ENCODE measurements at regions not wholly inside any gene's neighbourhood (a gene's known extent, or its start where the extent isn't known, plus 50 kb on each side); places are given as distances from the start of the nearest gene placed in this dataset.

DNA sequence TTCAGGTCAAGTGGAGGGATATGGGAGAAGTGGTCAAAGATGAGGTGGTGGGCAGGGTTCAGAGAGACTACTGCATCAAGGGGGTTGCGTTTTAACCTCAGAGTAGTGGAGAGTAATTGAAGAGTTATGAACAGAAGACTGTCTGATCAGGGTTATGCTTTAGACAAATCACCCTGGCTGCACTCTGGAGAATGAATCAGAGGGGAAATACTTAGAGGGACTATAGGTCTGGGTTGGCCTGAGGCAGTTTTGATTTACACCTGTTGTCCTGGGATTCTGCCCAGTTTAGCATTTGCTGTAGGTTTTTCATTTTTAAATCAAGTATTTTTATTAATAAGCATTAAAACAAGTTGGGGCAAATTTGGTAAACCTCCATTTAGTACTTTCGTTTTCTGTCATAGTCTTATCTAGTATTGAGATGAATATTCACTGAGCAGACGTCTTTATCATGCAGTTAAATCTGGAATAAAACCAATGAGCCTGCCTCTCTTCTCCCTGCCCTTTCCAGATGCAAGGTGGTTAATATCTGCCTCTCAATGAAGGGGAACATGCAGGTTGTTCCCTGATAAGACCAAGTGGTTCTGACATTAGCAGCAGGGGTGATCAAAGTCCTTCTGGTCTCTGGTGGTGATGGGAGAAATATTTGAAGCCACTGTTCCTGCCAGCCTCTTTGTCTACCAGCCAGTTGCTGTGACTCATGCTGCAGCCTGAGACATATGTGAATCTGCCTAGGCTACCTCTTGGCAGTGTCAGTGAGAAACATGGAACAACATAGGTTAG is 116.0 kb upstream of the RPS6KA3 start:
- H3K79me2 ChIP-seq (ENCODE audit: insufficient read depth, low read length), result no peaks in the 10 kb centered on the region
- H3K9me2 ChIP-seq (ENCODE audit: insufficient read depth), result no peaks in the 10 kb centered on the region
- DNase-seq (ENCODE audit: low read depth, low spot score), result no peak
- no peak overlapping the region for H3K27ac ChIP-seq (ENCODE audit: low read depth, low read length)
- ChIA-PET RAD21 (ENCODE audit: low non-redundant PET in 1 of 2, low total read pairs in 2 of 2, uncharacterized antibody in 2 of 2, unreplicated experiment in 2 of 2) (no interaction called here), CTCF (no interaction called here), POLR2A (no interaction called here)
- no peaks in the 10 kb centered on the region for H4K20me1 ChIP-seq (ENCODE audit: insufficient read depth)
- no peak overlapping the region for H3K9ac ChIP-seq (ENCODE audit: low read length)
- no peak for TF ChIP-seq EZH2 (IDR thresholded peaks at IDR 0.05)
- TF ChIP-seq, protein P1, sequence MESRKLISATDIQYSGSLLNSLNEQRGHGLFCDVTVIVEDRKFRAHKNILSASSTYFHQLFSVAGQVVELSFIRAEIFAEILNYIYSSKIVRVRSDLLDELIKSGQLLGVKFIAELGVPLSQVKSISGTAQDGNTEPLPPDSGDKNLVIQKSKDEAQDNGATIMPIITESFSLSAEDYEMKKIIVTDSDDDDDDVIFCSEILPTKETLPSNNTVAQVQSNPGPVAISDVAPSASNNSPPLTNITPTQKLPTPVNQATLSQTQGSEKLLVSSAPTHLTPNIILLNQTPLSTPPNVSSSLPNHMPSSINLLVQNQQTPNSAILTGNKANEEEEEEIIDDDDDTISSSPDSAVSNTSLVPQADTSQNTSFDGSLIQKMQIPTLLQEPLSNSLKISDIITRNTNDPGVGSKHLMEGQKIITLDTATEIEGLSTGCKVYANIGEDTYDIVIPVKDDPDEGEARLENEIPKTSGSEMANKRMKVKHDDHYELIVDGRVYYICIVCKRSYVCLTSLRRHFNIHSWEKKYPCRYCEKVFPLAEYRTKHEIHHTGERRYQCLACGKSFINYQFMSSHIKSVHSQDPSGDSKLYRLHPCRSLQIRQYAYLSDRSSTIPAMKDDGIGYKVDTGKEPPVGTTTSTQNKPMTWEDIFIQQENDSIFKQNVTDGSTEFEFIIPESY (IDR thresholded peaks at IDR 0.05; ENCODE audit: extremely low read depth, insufficient replicate concordance, low read length), result no peak
- no peak for TF ChIP-seq ELF1 (IDR thresholded peaks at IDR 0.05; ENCODE audit: borderline replicate concordance, low read depth)
- TF ChIP-seq, protein P2, sequence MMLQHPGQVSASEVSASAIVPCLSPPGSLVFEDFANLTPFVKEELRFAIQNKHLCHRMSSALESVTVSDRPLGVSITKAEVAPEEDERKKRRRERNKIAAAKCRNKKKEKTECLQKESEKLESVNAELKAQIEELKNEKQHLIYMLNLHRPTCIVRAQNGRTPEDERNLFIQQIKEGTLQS (IDR thresholded peaks at IDR 0.05), result no peak
- no peak for TF ChIP-seq CEBPB (IDR thresholded peaks at IDR 0.05; ENCODE audit: low read depth)
- TF ChIP-seq JUND (IDR thresholded peaks at IDR 0.05), result no peak
- TF ChIP-seq, protein P3, sequence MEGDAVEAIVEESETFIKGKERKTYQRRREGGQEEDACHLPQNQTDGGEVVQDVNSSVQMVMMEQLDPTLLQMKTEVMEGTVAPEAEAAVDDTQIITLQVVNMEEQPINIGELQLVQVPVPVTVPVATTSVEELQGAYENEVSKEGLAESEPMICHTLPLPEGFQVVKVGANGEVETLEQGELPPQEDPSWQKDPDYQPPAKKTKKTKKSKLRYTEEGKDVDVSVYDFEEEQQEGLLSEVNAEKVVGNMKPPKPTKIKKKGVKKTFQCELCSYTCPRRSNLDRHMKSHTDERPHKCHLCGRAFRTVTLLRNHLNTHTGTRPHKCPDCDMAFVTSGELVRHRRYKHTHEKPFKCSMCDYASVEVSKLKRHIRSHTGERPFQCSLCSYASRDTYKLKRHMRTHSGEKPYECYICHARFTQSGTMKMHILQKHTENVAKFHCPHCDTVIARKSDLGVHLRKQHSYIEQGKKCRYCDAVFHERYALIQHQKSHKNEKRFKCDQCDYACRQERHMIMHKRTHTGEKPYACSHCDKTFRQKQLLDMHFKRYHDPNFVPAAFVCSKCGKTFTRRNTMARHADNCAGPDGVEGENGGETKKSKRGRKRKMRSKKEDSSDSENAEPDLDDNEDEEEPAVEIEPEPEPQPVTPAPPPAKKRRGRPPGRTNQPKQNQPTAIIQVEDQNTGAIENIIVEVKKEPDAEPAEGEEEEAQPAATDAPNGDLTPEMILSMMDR (IDR thresholded peaks at IDR 0.05 in 2 of 3, conservative IDR thresholded peaks at IDR 0.05 in 1 of 3; ENCODE audit: borderline replicate concordance in 1 of 3, insufficient read depth in 1 of 3, low read depth in 2 of 3, low read length in 2 of 3), result no peak
- no peak for TF ChIP-seq CBX3 (IDR thresholded peaks at IDR 0.05; ENCODE audit: low read depth)
- no peak for TF ChIP-seq SIN3A (IDR thresholded peaks at IDR 0.05; ENCODE audit: low read depth)
- no peak for TF ChIP-seq EGR1 (IDR thresholded peaks at IDR 0.05; ENCODE audit: low read depth)
- TF ChIP-seq TCF7L2 (IDR thresholded peaks at IDR 0.05; ENCODE audit: borderline replicate concordance, extremely low read depth, insufficient read depth, insufficient read length), result no peak
- no peak for TF ChIP-seq RAD21 (IDR thresholded peaks at IDR 0.05; ENCODE audit: low read depth)
- no peak for TF ChIP-seq ZFX (IDR thresholded peaks at IDR 0.05)
- no peak for TF ChIP-seq ZNF274 (IDR thresholded peaks at IDR 0.05; ENCODE audit: low read depth, low read length)
- TF ChIP-seq EZH2phosphoT487 (IDR thresholded peaks at IDR 0.05; ENCODE audit: borderline replicate concordance), result no peak
- no peak for TF ChIP-seq FOSL1 (IDR thresholded peaks at IDR 0.05; ENCODE audit: low read depth)
- H3K9me3 ChIP-seq (ENCODE audit: control insufficient read depth in 1 of 2, insufficient read depth in 1 of 2, low read depth in 1 of 2, low read length in 2 of 2), result no peaks in the 10 kb centered on the region
- ATAC-seq, result no peak
- H3K4me3 ChIP-seq (replicated peaks in 1 of 2; ENCODE audit: low read depth in 1 of 2, low read length in 2 of 2), result no peak overlapping the region
- H3K36me3 ChIP-seq (ENCODE audit: control insufficient read depth in 1 of 2, insufficient read depth in 2 of 2, low read length in 2 of 2), result no peaks in the 10 kb centered on the region
- intact Hi-C loops (cut with micrococcal nuclease), result no loop called here
- H3K4me1 ChIP-seq (ENCODE audit: control insufficient read depth in 1 of 2, insufficient read depth in 2 of 2, low read length in 2 of 2), result no peaks in the 10 kb centered on the region
- no TSS peak for BruUV-seq (replicated peaks)
- H3K27me3 ChIP-seq (ENCODE audit: insufficient read depth, low read length), result no peaks in the 10 kb centered on the region
- H3K4me2 ChIP-seq (ENCODE audit: low read length), result no peak overlapping the region
- H2AFZ ChIP-seq (ENCODE audit: low read depth, low read length, poor library complexity, severe bottlenecking), result no peak overlapping the region
